HepG2 (cell line): ENCODE measurements at regions not wholly inside any gene's neighbourhood (a gene's known extent, or its start where the extent isn't known, plus 50 kb on each side); places are given as distances from the start of the nearest gene placed in this dataset.

Source experiments
- ARID2 ChIP-seq: sonication (generic); formaldehyde crosslinking; IDR thresholded peaks from 2 replicates; pipeline ENCODE4 v1.8.1; 2022; ENCODE audit warnings: mild to moderate bottlenecking, missing genetic modification reagents, borderline replicate concordance
- ATF4 ChIP-seq, 2 experiments: fragments of 450-650 bp in 1 of 2; sonication (generic) in 1 of 2; formaldehyde crosslinking; IDR thresholded peaks; 2 replicates each; pipeline versions ENCODE4 v1.5.0 to v1.8.0; 2020 to 2022; ENCODE audit warnings: mild to moderate bottlenecking in 1 of 2, missing genetic modification reagents in 1 of 2
- MTA3 ChIP-seq: sonication (generic); formaldehyde crosslinking; IDR thresholded peaks from 2 replicates; pipeline ENCODE4 v1.4.0; 2020; ENCODE audit warnings: missing genetic modification reagents

- TF ChIP-seq MTA3 (CRISPR knock-in tag) (no peak), ARID2 (CRISPR knock-in tag) (no peak), ATF4 (CRISPR knock-in tag; IDR thresholded peaks at IDR 0.05) (no peak)
Observed at GRCh38 chr2:216306868-216307267, 65.4 kb downstream of the MARCHF4 start.
